Stomach smooth muscle (tissue), 2 donors: ENCODE measurements at regions not wholly inside any gene's neighbourhood (a gene's known extent, or its start where the extent isn't known, plus 50 kb on each side); places are given as distances from the start of the nearest gene placed in this dataset.

ENCODE experiments used
- H3K27ac ChIP-seq: one replicate; pipeline ENCODE4 v1.7.0; 2013; ENCODE audit warnings: mild to moderate bottlenecking, low read length, inconsistent platforms
- H3K27me3 ChIP-seq, 2 donors: one replicate each; pipeline ENCODE4 v1.7.0; 2013; ENCODE audit warnings: low read length in 2 of 2; ENCODE audit not compliant: insufficient read depth in 2 of 2, control insufficient read depth in 1 of 2
- H3K36me3 ChIP-seq, 2 donors: one replicate each; pipeline ENCODE4 v1.7.0; 2013; ENCODE audit warnings: low read length in 2 of 2; ENCODE audit not compliant: control insufficient read depth in 2 of 2, insufficient read depth in 2 of 2
- H3K4me1 ChIP-seq: one replicate; pipeline ENCODE4 v1.7.0; 2013; ENCODE audit warnings: low read length; ENCODE audit not compliant: control insufficient read depth, insufficient read depth
- H3K4me3 ChIP-seq, 2 donors: one replicate each; pipeline ENCODE4 v1.7.0; 2013; ENCODE audit warnings: low read length in 2 of 2
- H3K9ac ChIP-seq, 2 donors: one replicate each; pipeline ENCODE4 v1.7.0; 2013; ENCODE audit warnings: low read length in 2 of 2, mild to moderate bottlenecking in 1 of 2
- H3K9me3 ChIP-seq, 2 donors: one replicate each; pipeline ENCODE4 v1.7.0; 2013; ENCODE audit warnings: low read length in 2 of 2; ENCODE audit not compliant: control insufficient read depth in 2 of 2
- donor health status: healthy.
- donor health status: Pancreatic carcinoma.

- Histone ChIP-seq H3K4me1 (no peaks in the 10 kb centered on the region), H3K36me3 (no peaks in the 10 kb centered on the region), H3K27me3 (no peaks in the 10 kb centered on the region), H3K27ac (no peak overlapping the region), H3K4me3 (no peak overlapping the region), H3K9ac (no peak overlapping the region), H3K9me3 (no peaks in the 10 kb centered on the region)
These were observed 62.6 kb downstream of the ZIC1 start for GRCh38 chr3:147471741-147472140.

GRCh38 chr3:147472846-147473245 is 63.7 kb downstream of the ZIC1 start:
- Histone ChIP-seq H3K9me3 (no peaks in the 10 kb centered on the region), H3K36me3 (no peaks in the 10 kb centered on the region), H3K27me3 (no peaks in the 10 kb centered on the region), H3K4me1 (no peaks in the 10 kb centered on the region), H3K9ac (no peak overlapping the region), H3K4me3 (no peak overlapping the region), H3K27ac (no peak overlapping the region)

- Histone ChIP-seq H3K27ac (no peak overlapping the region), H3K4me1 (no peaks in the 10 kb centered on the region), H3K9ac (no peak overlapping the region), H3K27me3 (no peaks in the 10 kb centered on the region), H3K9me3 (no peaks in the 10 kb centered on the region), H3K36me3 (no peaks in the 10 kb centered on the region), H3K4me3 (no peak overlapping the region)
These were observed 74.0 kb downstream of the ZIC1 start for GRCh38 chr3:147483145-147483544.

- Histone ChIP-seq H3K27me3 (no peaks in the 10 kb centered on the region), H3K27ac (no peak overlapping the region), H3K4me3 (no peak overlapping the region), H3K4me1 (no peaks in the 10 kb centered on the region), H3K9ac (no peak overlapping the region), H3K36me3 (no peaks in the 10 kb centered on the region), H3K9me3 (no peaks in the 10 kb centered on the region)
These were observed 74.4 kb downstream of the ZIC1 start for GRCh38 chr3:147483578-147483977.

- Histone ChIP-seq H3K9me3 (no peaks in the 10 kb centered on the region), H3K4me1 (no peaks in the 10 kb centered on the region), H3K4me3 (no peak overlapping the region), H3K27me3 (no peaks in the 10 kb centered on the region), H3K36me3 (no peaks in the 10 kb centered on the region), H3K9ac (no peak overlapping the region), H3K27ac (no peak overlapping the region)
These were observed 83.9 kb downstream of the ZIC1 start for GRCh38 chr3:147493065-147493464.

- no peaks in the 10 kb centered on the region for H3K4me1 ChIP-seq
- no peak overlapping the region for H3K27ac ChIP-seq
- H3K27me3 ChIP-seq: no peaks in the 10 kb centered on the region
- H3K4me3 ChIP-seq: no peak overlapping the region
- H3K9me3 ChIP-seq: no peaks in the 10 kb centered on the region
- no peak overlapping the region for H3K9ac ChIP-seq
- H3K36me3 ChIP-seq: no peaks in the 10 kb centered on the region
These were observed 84.5 kb downstream of the ZIC1 start for GRCh38 chr3:147493666-147494065.

- Histone ChIP-seq H3K36me3 (no peaks in the 10 kb centered on the region), H3K27ac (no peak overlapping the region), H3K9me3 (no peaks in the 10 kb centered on the region), H3K4me3 (no peak overlapping the region), H3K4me1 (no peaks in the 10 kb centered on the region), H3K9ac (no peak overlapping the region), H3K27me3 (no peaks in the 10 kb centered on the region)
These were observed 88.1 kb downstream of the ZIC1 start for GRCh38 chr3:147497286-147497685.

GRCh38 chr3:147507638-147508286 is 98.6 kb downstream of the ZIC1 start:
- Histone ChIP-seq H3K4me1 (no peaks in the 10 kb centered on the region), H3K9me3 (no peaks in the 10 kb centered on the region), H3K27me3 (no peaks in the 10 kb centered on the region), H3K9ac (no peak overlapping the region), H3K36me3 (no peaks in the 10 kb centered on the region), H3K27ac (no peak overlapping the region), H3K4me3 (no peak overlapping the region)

GRCh38 chr3:147509448-147509847 is 100.3 kb downstream of the ZIC1 start:
- no peaks in the 10 kb centered on the region for H3K4me1 ChIP-seq
- no peaks in the 10 kb centered on the region for H3K36me3 ChIP-seq
- H3K9ac ChIP-seq: no peak overlapping the region
- H3K27ac ChIP-seq: no peak overlapping the region
- no peaks in the 10 kb centered on the region for H3K9me3 ChIP-seq
- no peaks in the 10 kb centered on the region for H3K27me3 ChIP-seq
- H3K4me3 ChIP-seq: no peak overlapping the region

GRCh38 chr3:147513785-147514184 is 104.6 kb downstream of the ZIC1 start:
- H3K36me3 ChIP-seq: no peaks in the 10 kb centered on the region
- no peaks in the 10 kb centered on the region for H3K27me3 ChIP-seq
- H3K9me3 ChIP-seq: no peaks in the 10 kb centered on the region
- H3K4me1 ChIP-seq: no peaks in the 10 kb centered on the region
- H3K9ac ChIP-seq: no peak overlapping the region
- H3K27ac ChIP-seq: no peak overlapping the region
- no peak overlapping the region for H3K4me3 ChIP-seq

- Histone ChIP-seq H3K27ac (no peak overlapping the region), H3K9ac (no peak overlapping the region), H3K4me1 (no peaks in the 10 kb centered on the region), H3K27me3 (no peaks in the 10 kb centered on the region), H3K9me3 (no peaks in the 10 kb centered on the region), H3K36me3 (no peaks in the 10 kb centered on the region), H3K4me3 (no peak overlapping the region)
These were observed 105.4 kb downstream of the ZIC1 start for GRCh38 chr3:147514366-147515160.
